ENCODE measurements at regions not wholly inside any gene's neighbourhood (a gene's known extent, or its start where the extent isn't known, plus 50 kb on each side); places are given as distances from the start of the nearest gene placed in this dataset.

DNA sequence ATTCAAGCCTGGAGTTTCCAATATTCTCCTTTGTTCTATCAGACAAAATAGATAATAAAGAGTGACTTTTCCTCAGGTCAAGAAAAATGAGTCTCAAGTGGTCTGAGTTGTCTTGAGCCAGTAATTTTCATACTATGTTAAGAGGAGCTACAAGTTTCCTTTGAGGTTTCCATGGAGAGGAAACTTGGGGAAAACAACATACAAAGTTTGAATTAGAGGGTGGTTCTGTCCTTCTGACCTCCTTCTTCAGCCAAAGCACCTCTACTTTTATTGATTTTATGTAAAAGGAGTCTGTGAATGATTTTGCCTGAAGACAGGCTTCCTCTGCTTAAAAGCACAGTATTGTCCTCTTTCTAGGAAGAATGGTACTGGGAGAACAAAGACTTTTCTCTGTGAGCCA is 497.2 kb upstream of the PKN2 start:
- no peak overlapping the region for H3K27ac ChIP-seq
- TF ChIP-seq ZFX (IDR thresholded peaks at IDR 0.05; ENCODE audit: borderline replicate concordance): no peak
- TF ChIP-seq CTCF (IDR thresholded peaks at IDR 0.05): no peak

- no peak overlapping the region for H3K27ac ChIP-seq
Measured at GRCh38 chr1:88188038-88188437, 496.0 kb upstream of the PKN2 start.

GRCh38 chr1:88189525-88189924 is 494.5 kb upstream of the PKN2 start:
- H3K27ac ChIP-seq: no peak overlapping the region

More at GRCh38 chr1:88188038-88188437, 496.0 kb upstream of the PKN2 start:
- no peak for TF ChIP-seq ZFX (IDR thresholded peaks at IDR 0.05; ENCODE audit: borderline replicate concordance)
- TF ChIP-seq CTCF (IDR thresholded peaks at IDR 0.05): no peak

DNA sequence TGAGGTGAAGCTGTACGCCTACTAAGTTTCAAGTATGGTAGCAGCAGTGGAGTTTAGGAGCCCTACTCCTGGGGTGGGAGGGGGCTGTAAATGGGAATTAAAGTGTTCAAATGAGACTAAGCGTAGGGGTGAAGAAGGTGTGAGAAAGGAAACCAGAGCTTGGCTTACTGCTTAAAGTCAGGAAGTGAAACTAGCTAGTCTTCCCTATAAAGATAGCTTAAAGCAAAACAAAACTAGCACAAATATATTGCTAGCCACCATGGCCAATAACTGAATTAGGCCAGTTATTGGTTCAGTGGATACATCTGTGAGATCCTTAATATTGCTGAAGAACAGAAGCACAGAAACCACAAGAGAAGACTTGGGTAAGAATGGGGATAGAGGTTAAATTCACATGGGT is 492.2 kb upstream of the PKN2 start:
- no peak overlapping the region for H3K27ac ChIP-seq
- TF ChIP-seq ZFX (IDR thresholded peaks at IDR 0.05; ENCODE audit: borderline replicate concordance): no peak
- no peak for TF ChIP-seq CTCF (IDR thresholded peaks at IDR 0.05)

More at GRCh38 chr1:88189525-88189924, 494.5 kb upstream of the PKN2 start:
- TF ChIP-seq CTCF (IDR thresholded peaks at IDR 0.05) (no peak), ZFX (IDR thresholded peaks at IDR 0.05; ENCODE audit: borderline replicate concordance) (no peak)

- TF ChIP-seq ZFX (IDR thresholded peaks at IDR 0.05; ENCODE audit: borderline replicate concordance) (no peak), CTCF (IDR thresholded peaks at IDR 0.05) (no peak)
Measured at GRCh38 chr1:88194542-88194941, 489.5 kb upstream of the PKN2 start.

GRCh38 chr1:88200545-88200944 is 483.5 kb upstream of the PKN2 start:
- no peak for TF ChIP-seq ZFX (IDR thresholded peaks at IDR 0.05; ENCODE audit: borderline replicate concordance)
- TF ChIP-seq CTCF (IDR thresholded peaks at IDR 0.05): no peak
- H3K27ac ChIP-seq: no peak overlapping the region

More at GRCh38 chr1:88194542-88194941, 489.5 kb upstream of the PKN2 start:
- H3K27ac ChIP-seq: no peak overlapping the region

DNA sequence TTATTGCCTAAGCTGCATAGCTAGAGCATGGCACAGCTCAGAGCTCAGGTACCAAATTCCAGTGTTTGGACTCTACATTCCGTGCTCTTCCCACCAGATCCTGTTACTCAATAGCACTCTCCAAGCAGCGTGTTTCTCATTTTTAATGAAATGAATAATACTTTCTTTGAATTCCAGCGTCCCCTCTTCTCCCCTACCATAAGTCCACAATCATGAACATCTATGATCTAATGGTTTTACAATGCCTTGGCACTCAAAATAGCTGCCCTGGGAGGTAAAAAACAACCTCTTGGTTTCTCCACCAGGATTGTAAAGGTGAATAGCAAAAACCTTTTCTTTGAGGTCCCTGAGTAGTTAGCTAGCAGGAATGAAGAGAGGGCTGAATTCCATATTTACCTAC is 480.0 kb upstream of the PKN2 start:
- H3K27ac ChIP-seq: no peak overlapping the region
- no peak for TF ChIP-seq ZFX (IDR thresholded peaks at IDR 0.05; ENCODE audit: borderline replicate concordance)
- no peak for TF ChIP-seq CTCF (IDR thresholded peaks at IDR 0.05)
